Right cardiac atrium (tissue), 5 donors: ENCODE measurements at regions not wholly inside any gene's neighbourhood (a gene's known extent, or its start where the extent isn't known, plus 50 kb on each side); places are given as distances from the start of the nearest gene placed in this dataset.

ENCODE experiments used
- ATAC-seq, 2 donors: fragments of 200-7000 bp; cut with Tn5 transposase; one replicate each; pipeline versions ENCODE4 v1.8.0 to v1.9.1; 2020; ENCODE audit warnings: moderate library complexity in 2 of 2, mild to moderate bottlenecking in 1 of 2
- DNase-seq, 3 donors: peaks; one replicate each; pipeline ENCODE4 v3.0.0-alpha.2; 2020
- H3K27ac ChIP-seq: one replicate; pipeline ENCODE4 v1.5.1; 2013; ENCODE audit warnings: mild to moderate bottlenecking, low read length, control low read depth, moderate library complexity
- H3K27me3 ChIP-seq: one replicate; pipeline ENCODE4 v1.6.1; 2013; ENCODE audit not compliant: control insufficient read depth, insufficient read depth
- H3K4me1 ChIP-seq: one replicate; pipeline ENCODE4 v1.6.1; 2013; ENCODE audit warnings: low read length; ENCODE audit not compliant: control insufficient read depth, insufficient read depth
- H3K4me3 ChIP-seq: one replicate; pipeline ENCODE4 v1.5.1; 2013; ENCODE audit warnings: low read length, control low read depth
- H3K9me3 ChIP-seq: one replicate; pipeline ENCODE4 v1.6.1; 2013; ENCODE audit warnings: low read length; ENCODE audit not compliant: control insufficient read depth
- WGBS: extraction: QIAGEN DNeasy Blood & Tissue Kit; methylation state at CpG from one replicate; pipeline ENCODE4 v1.1.7; 2013; 5-methylcytosine and 5-hydroxymethylcytosine counted together
- intact Hi-C, 4 donors: fragments of 100-400 bp; cut with DNase I; formaldehyde crosslinking; loops; one replicate each; pipeline versions ENCODE4 v1.11.0 to v1.14.0; 2022 to 2023
- donor health status: healthy with polysubstance abuse.
- donor health status: DM: no; HTN: yes; CAD: no.
- donor health status: DM: no; HTN: no; CAD: no.
- donor health status: DM: no; HTN: yes; CAD: no; lungs with severe emphysema.
- donor health status: DM: yes; HTN: yes; CAD: no.

DNA sequence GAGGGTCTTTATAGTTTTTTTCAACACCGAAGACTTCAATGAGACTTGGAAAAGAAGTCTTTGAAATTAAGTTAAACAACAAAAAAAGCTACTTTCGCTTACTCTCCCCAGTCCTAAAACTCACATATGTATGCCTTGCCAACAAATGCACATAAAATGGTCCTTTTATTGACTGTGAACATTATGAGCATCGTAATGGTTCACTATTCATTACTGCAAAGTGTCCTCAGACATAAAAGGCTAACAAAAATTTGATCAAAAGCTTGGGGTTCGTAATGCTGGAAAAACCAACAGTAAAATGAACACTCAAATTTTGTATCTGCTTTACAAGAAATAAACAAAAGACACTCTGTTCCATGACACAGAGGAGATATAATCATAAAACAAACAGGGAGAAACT is 285.3 kb upstream of the SLC8A1 start:
- intact Hi-C loops: no loop called here
- ATAC-seq: no peak

GRCh38 chr2:40740419-40740818 is 288.5 kb upstream of the SLC8A1 start:
- Histone ChIP-seq H3K4me3 (no peak overlapping the region), H3K27ac (no peak overlapping the region), H3K27me3 (no peaks in the 10 kb centered on the region), H3K4me1 (no peaks in the 10 kb centered on the region), H3K9me3 (no peaks in the 10 kb centered on the region)
- intact Hi-C loops: no loop called here
- ATAC-seq (no peak), DNase-seq (no peak)
- WGBS: 72% methylated on average over 1 of the region's 1 CpG

More for the DNA sequence above, 285.3 kb upstream of the SLC8A1 start:
- no peak for DNase-seq
- Histone ChIP-seq H3K9me3 (no peaks in the 10 kb centered on the region), H3K27me3 (no peaks in the 10 kb centered on the region), H3K27ac (no peak overlapping the region), H3K4me1 (no peaks in the 10 kb centered on the region), H3K4me3 (no peak overlapping the region)
- WGBS: 84% methylated on average over 4 of the region's 4 CpGs

DNA sequence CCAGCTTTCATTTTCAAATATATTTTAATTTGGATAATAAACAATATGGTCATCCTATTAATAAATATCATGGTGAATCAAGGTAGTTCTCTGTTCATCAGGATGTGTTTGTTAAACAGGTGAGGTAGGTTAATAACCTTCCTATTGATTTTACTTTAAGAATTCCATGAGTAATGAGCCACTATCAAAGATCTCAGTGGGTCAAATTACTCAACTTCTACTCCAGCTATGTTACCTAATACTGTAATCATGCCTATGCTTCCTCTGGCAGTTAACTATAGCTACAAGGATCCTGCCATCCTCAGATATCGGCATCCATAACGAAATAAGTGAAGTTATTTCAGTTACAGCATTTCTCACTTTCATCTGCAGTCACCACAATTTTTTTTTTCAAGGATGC is 289.6 kb upstream of the SLC8A1 start:
- Histone ChIP-seq H3K4me1 (no peaks in the 10 kb centered on the region), H3K27ac (no peak overlapping the region), H3K27me3 (no peaks in the 10 kb centered on the region), H3K9me3 (no peaks in the 10 kb centered on the region), H3K4me3 (no peak overlapping the region)
- DNase-seq (no peak), ATAC-seq (no peak)
- WGBS: 89% methylated on average over 2 of the region's 2 CpGs
- intact Hi-C loops: no loop called here

DNA sequence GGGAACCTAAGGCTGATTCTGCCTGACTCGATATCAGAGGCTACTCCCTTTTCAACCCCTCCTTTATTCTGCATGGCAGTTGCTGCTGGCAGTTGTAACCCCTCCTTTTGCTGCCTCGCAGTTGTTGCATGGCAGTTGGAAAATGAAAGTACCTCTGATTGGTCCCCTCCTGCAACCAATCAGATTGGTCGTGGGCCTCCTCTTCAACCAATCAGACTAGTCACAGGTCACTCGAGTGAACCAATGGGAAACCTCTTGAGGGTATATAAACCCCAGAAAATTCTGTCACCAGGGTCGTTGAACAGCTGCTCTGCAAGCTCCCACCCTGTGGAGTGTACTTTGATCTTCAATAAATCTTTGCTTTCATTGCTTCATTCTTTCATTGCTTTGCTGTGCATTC is 294.3 kb upstream of the SLC8A1 start:
- 80% methylated on average over 5 of the region's 5 CpGs for WGBS
- no peaks in the 10 kb centered on the region for H3K9me3 ChIP-seq
- no peaks in the 10 kb centered on the region for H3K27me3 ChIP-seq
- H3K4me3 ChIP-seq: no peak overlapping the region
- DNase-seq (no peak), ATAC-seq (no peak)
- H3K4me1 ChIP-seq: no peaks in the 10 kb centered on the region
- intact Hi-C loops: no loop called here
- no peak overlapping the region for H3K27ac ChIP-seq

- whole genome bisulfite sequencing: 50% methylated on average over 1 of the region's 1 CpG
- Histone ChIP-seq H3K4me1 (peaks cover 2% of the 10 kb centered on the region), H3K4me3 (no peak overlapping the region), H3K9me3 (no peaks in the 10 kb centered on the region), H3K27ac (no peak overlapping the region), H3K27me3 (no peaks in the 10 kb centered on the region)
- DNase-seq (no peak), ATAC-seq (no peak)
- intact Hi-C loops: no loop called here
Measured at GRCh38 chr2:40751981-40752380, 300.1 kb upstream of the SLC8A1 start.

DNA sequence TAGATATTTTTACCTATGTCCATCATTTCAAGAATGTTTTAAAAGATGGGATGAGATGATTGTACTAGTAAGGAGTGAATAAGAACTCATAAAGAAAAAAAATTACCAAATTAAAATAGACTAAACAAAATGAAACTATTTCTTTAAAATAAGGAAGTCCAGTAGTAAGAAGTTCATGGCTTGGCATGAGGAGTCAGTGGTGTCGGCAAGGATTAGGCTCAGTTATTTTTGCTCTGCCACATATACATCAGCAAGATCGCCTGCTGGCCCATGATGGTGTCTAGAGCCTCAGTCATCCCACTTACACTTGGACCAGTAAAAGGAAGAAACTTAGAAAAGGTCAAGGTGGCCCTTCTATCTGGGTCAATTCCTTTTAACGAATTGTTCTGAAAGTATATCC is 300.9 kb upstream of the SLC8A1 start:
- H3K27me3 ChIP-seq: no peaks in the 10 kb centered on the region
- peaks cover 2% of the 10 kb centered on the region for H3K4me1 ChIP-seq
- H3K9me3 ChIP-seq: no peaks in the 10 kb centered on the region
- H3K27ac ChIP-seq: no peak overlapping the region
- intact Hi-C loops: no loop called here
- WGBS: 62% methylated on average over 3 of the region's 3 CpGs
- no peak for DNase-seq
- no peak for ATAC-seq
- no peak overlapping the region for H3K4me3 ChIP-seq

DNA sequence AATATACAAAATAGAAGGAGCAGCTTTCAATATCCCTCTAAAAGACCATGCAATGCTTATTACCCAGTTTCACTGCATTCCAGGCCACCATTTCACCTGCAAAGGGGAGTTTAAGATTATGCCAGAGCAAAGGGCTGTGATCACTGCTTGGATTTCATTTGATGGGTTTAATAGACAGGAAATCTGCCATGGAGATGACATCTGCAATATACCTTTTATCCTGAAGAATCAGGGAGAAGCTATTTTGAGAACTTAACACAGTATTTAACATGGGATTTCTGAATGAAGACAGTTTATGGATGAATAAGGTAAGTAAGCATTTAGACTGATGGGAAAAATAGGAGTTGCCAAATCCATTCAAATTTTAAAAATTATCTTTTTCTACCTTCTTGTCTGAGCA is 303.0 kb upstream of the SLC8A1 start:
- ATAC-seq: no peak
- DNase-seq: no peak
- H3K9me3 ChIP-seq: no peaks in the 10 kb centered on the region
- H3K27ac ChIP-seq: no peak overlapping the region
- peaks cover 2% of the 10 kb centered on the region for H3K4me1 ChIP-seq
- H3K27me3 ChIP-seq: no peaks in the 10 kb centered on the region
- intact Hi-C loops: no loop called here
- H3K4me3 ChIP-seq: no peak overlapping the region

- WGBS: 37% methylated on average over 4 of the region's 4 CpGs
- Histone ChIP-seq H3K9me3 (no peaks in the 10 kb centered on the region), H3K4me1 (no peaks in the 10 kb centered on the region), H3K27ac (no peak overlapping the region), H3K27me3 (no peaks in the 10 kb centered on the region), H3K4me3 (no peak overlapping the region)
- intact Hi-C loops: no loop called here
- DNase-seq: no peak
- no peak for ATAC-seq
Measured at GRCh38 chr2:40758401-40759155, 306.7 kb upstream of the SLC8A1 start.

GRCh38 chr2:40760071-40760666 is 308.3 kb upstream of the SLC8A1 start:
- Histone ChIP-seq H3K4me1 (no peaks in the 10 kb centered on the region), H3K9me3 (no peaks in the 10 kb centered on the region), H3K27me3 (no peaks in the 10 kb centered on the region), H3K27ac (no peak overlapping the region), H3K4me3 (no peak overlapping the region)
- ATAC-seq (peak; percentile 66 to 72), DNase-seq (peak in 2 of 3 donors; percentile 25 to 27)
- WGBS: 46% methylated on average over 5 of the region's 5 CpGs
- intact Hi-C loops: no loop called here

GRCh38 chr2:40773291-40773690 is 321.4 kb upstream of the SLC8A1 start:
- no peak for DNase-seq
- H3K4me3 ChIP-seq: no peak overlapping the region
- no peak for ATAC-seq
- intact Hi-C loops: no loop called here
- no peak overlapping the region for H3K27ac ChIP-seq
- 90% methylated on average over 2 of the region's 2 CpGs for WGBS
- H3K27me3 ChIP-seq: no peaks in the 10 kb centered on the region
- H3K9me3 ChIP-seq: no peaks in the 10 kb centered on the region
- H3K4me1 ChIP-seq: no peaks in the 10 kb centered on the region

- no peaks in the 10 kb centered on the region for H3K27me3 ChIP-seq
- no peaks in the 10 kb centered on the region for H3K9me3 ChIP-seq
- ATAC-seq (no peak), DNase-seq (no peak)
- intact Hi-C loops: no loop called here
- H3K4me1 ChIP-seq: no peaks in the 10 kb centered on the region
- H3K27ac ChIP-seq: no peak overlapping the region
- 88% methylated on average over 3 of the region's 3 CpGs for WGBS
- H3K4me3 ChIP-seq: no peak overlapping the region
Measured at GRCh38 chr2:40783704-40784103, 331.8 kb upstream of the SLC8A1 start.

DNA sequence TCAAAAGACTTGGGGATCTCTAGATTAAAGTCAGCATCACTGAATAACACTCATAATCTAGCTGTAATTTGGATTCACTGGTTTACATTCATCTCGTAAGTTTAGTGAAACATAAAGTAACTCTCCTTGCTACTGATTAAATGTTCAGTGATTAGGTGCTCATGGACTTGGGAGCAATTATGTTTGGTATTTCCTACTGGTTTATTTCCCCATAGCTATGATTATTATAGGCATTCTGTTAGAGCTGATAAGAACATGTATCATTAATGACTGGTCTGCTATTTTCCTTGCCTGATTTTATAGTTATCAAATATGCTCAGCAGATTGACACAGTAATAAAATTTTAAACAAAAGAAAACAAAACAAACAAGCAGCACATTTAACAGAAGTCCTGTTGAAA is 334.7 kb upstream of the SLC8A1 start:
- 78% methylated on average over 1 of the region's 1 CpG for WGBS
- DNase-seq (no peak), ATAC-seq (no peak)
- Histone ChIP-seq H3K4me3 (no peak overlapping the region), H3K27ac (no peak overlapping the region), H3K27me3 (no peaks in the 10 kb centered on the region), H3K9me3 (no peaks in the 10 kb centered on the region), H3K4me1 (no peaks in the 10 kb centered on the region)
- intact Hi-C loops: no loop called here
